Panc1 (cell line): ENCODE measurements at regions not wholly inside any gene's neighbourhood (a gene's known extent, or its start where the extent isn't known, plus 50 kb on each side); places are given as distances from the start of the nearest gene placed in this dataset.

ENCODE experiments used
- ATAC-seq: fragments of 200-7000 bp; cut with Tn5 transposase; 2 replicates; pipeline ENCODE4 v1.9.1; 2020; ENCODE audit warnings: mild to moderate bottlenecking, moderate library complexity
- BruUV-seq: library from RNA; stranded (reverse); fragments of 400-500 nt; replicated peaks from 2 replicates; lab custom pipeline; 2021; lab: Mats Ljungman, UMichigan
- CTCF ChIA-PET: fragments of 300-600 bp; sonication (Branson Sonifier 250); formaldehyde crosslinking; loops from one replicate; lab custom pipeline; 2022; ENCODE audit warnings: antibody characterized with exemption; lab: Charles Lee
- POLR2A ChIA-PET: fragments of 300-600 bp; sonication (Branson Sonifier 250); formaldehyde crosslinking; loops from one replicate; lab custom pipeline; 2022; ENCODE audit warnings: antibody characterized with exemption; lab: Charles Lee
- DNase-seq: peaks from one replicate; pipeline ENCODE4 v3.0.0-alpha.2; 2010; ENCODE audit warnings: low read depth, low spot score
- H3K27ac ChIP-seq: 2 replicates; pipeline ENCODE4 v1.5.1; 2011; ENCODE audit warnings: mild to moderate bottlenecking, low read length, inconsistent platforms
- H3K27me3 ChIP-seq: fragments of 200-500 bp; sonication (Bioruptor generic); 2 replicates; pipeline ENCODE4 v1.6.0; 2014; ENCODE audit warnings: low read length, inconsistent platforms; ENCODE audit not compliant: control insufficient read depth, insufficient read depth
- H3K36me3 ChIP-seq: fragments of 200-500 bp; sonication (Bioruptor generic); 2 replicates; pipeline ENCODE4 v1.5.1; 2014; ENCODE audit warnings: inconsistent platforms, mild to moderate bottlenecking, low read length, moderate library complexity; ENCODE audit not compliant: control insufficient read depth, insufficient read depth
- H3K4me1 ChIP-seq: 2 replicates; pipeline ENCODE4 v1.5.1; 2011; ENCODE audit warnings: inconsistent platforms, mild to moderate bottlenecking, low read length, moderate library complexity; ENCODE audit not compliant: control insufficient read depth, insufficient read depth
- H3K4me3 ChIP-seq, 2 experiments: 2 replicates each; pipeline ENCODE4 v1.5.1; 2011 to 2012; ENCODE audit warnings: low read depth in 2 of 2, low read length in 2 of 2, mild to moderate bottlenecking in 2 of 2, inconsistent platforms in 1 of 2, moderate library complexity in 1 of 2
- H3K9me3 ChIP-seq: fragments of 200-500 bp; sonication (Bioruptor generic); 2 replicates; pipeline ENCODE4 v1.5.1; 2014; ENCODE audit warnings: low read depth, mild to moderate bottlenecking, inconsistent platforms, low read length, moderate library complexity; ENCODE audit not compliant: control insufficient read depth, insufficient read depth
- POLR2AphosphoS5 ChIP-seq: IDR thresholded peaks from 2 replicates; pipeline ENCODE4 v1.6.1; 2012; ENCODE audit warnings: mild to moderate bottlenecking, low read depth, low read length, moderate library complexity
- SIN3A ChIP-seq: IDR thresholded peaks from 2 replicates; pipeline ENCODE4 v1.6.1; 2012; ENCODE audit warnings: low read depth, mild to moderate bottlenecking, low read length, moderate library complexity, borderline replicate concordance; ENCODE audit not compliant: insufficient read depth
- TCF7L2 ChIP-seq: IDR thresholded peaks from 2 replicates; pipeline ENCODE4 v1.6.1; 2011; ENCODE audit warnings: mild to moderate bottlenecking, low read depth, low read length, inconsistent platforms
- in situ Hi-C: cut with HindIII; loops from 2 replicates; pipeline ENCODE4 v1.10.0; 2016; ENCODE audit warnings: low sequenced_read_pairs, low pct_unique_long_range_greater_than_20kb
- intact Hi-C: fragments of 100-400 bp; cut with micrococcal nuclease; formaldehyde crosslinking; loops from one replicate; pipeline ENCODE4 v1.10.0; 2022; ENCODE audit not compliant: unreplicated experiment
- TF ChIP-seq, protein P1 (sequence below), 2 experiments: IDR thresholded peaks; 2 replicates each; pipeline ENCODE4 v1.6.1; 2011 to 2012; ENCODE audit warnings: low read depth in 2 of 2, control low read depth in 1 of 2, low read length in 1 of 2, mild to moderate bottlenecking in 1 of 2, moderate library complexity in 1 of 2; ENCODE audit not compliant: insufficient read depth in 1 of 2
- TF ChIP-seq, protein P2 (sequence below): fragments of 450-650 bp; IDR thresholded peaks from 2 replicates; pipeline ENCODE4 v1.5.1; 2017; ENCODE audit warnings: mild to moderate bottlenecking

DNA sequence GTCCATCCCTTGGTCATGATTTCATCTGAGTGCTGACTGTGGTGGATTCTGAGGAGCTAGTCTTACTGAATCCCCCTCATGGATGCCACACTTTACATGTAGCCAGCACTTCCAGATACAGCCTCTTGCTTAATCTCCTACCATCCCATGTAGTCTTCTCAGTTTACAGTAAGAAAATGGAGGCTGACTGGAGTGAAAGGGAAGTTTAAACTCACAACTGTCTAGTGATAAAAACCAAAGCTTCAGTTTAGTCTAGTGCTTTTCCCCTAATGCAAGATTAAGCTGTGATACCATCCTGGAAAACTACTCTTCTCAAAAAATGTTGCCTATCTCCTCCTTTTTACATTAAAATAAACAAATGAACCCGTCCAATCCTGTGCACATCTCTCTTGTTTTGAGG lies 146.8 kb upstream of the HES1 start:
- Histone ChIP-seq H3K27me3 (no peaks in the 10 kb centered on the region), H3K9me3 (no peaks in the 10 kb centered on the region), H3K4me3 (no peak overlapping the region), H3K27ac (no peak overlapping the region), H3K36me3 (no peaks in the 10 kb centered on the region), H3K4me1 (no peaks in the 10 kb centered on the region)
- CTCF ChIA-PET: no interaction called here
- in situ Hi-C loops: no loop called here
- intact Hi-C loops: no loop called here
- POLR2A ChIA-PET: no interaction called here
- no TSS peak for BruUV-seq
- TF ChIP-seq POLR2AphosphoS5 (no peak), SIN3A (no peak)
- TF ChIP-seq, protein P1, sequence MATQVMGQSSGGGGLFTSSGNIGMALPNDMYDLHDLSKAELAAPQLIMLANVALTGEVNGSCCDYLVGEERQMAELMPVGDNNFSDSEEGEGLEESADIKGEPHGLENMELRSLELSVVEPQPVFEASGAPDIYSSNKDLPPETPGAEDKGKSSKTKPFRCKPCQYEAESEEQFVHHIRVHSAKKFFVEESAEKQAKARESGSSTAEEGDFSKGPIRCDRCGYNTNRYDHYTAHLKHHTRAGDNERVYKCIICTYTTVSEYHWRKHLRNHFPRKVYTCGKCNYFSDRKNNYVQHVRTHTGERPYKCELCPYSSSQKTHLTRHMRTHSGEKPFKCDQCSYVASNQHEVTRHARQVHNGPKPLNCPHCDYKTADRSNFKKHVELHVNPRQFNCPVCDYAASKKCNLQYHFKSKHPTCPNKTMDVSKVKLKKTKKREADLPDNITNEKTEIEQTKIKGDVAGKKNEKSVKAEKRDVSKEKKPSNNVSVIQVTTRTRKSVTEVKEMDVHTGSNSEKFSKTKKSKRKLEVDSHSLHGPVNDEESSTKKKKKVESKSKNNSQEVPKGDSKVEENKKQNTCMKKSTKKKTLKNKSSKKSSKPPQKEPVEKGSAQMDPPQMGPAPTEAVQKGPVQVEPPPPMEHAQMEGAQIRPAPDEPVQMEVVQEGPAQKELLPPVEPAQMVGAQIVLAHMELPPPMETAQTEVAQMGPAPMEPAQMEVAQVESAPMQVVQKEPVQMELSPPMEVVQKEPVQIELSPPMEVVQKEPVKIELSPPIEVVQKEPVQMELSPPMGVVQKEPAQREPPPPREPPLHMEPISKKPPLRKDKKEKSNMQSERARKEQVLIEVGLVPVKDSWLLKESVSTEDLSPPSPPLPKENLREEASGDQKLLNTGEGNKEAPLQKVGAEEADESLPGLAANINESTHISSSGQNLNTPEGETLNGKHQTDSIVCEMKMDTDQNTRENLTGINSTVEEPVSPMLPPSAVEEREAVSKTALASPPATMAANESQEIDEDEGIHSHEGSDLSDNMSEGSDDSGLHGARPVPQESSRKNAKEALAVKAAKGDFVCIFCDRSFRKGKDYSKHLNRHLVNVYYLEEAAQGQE (IDR thresholded peaks at IDR 0.05; ENCODE audit: insufficient read depth in 1 of 2, low read depth in 2 of 2, low read length in 1 of 2): no peak
- TF ChIP-seq, protein P2, sequence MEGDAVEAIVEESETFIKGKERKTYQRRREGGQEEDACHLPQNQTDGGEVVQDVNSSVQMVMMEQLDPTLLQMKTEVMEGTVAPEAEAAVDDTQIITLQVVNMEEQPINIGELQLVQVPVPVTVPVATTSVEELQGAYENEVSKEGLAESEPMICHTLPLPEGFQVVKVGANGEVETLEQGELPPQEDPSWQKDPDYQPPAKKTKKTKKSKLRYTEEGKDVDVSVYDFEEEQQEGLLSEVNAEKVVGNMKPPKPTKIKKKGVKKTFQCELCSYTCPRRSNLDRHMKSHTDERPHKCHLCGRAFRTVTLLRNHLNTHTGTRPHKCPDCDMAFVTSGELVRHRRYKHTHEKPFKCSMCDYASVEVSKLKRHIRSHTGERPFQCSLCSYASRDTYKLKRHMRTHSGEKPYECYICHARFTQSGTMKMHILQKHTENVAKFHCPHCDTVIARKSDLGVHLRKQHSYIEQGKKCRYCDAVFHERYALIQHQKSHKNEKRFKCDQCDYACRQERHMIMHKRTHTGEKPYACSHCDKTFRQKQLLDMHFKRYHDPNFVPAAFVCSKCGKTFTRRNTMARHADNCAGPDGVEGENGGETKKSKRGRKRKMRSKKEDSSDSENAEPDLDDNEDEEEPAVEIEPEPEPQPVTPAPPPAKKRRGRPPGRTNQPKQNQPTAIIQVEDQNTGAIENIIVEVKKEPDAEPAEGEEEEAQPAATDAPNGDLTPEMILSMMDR: no peak
- ATAC-seq (no peak), DNase-seq (no peak)

DNA sequence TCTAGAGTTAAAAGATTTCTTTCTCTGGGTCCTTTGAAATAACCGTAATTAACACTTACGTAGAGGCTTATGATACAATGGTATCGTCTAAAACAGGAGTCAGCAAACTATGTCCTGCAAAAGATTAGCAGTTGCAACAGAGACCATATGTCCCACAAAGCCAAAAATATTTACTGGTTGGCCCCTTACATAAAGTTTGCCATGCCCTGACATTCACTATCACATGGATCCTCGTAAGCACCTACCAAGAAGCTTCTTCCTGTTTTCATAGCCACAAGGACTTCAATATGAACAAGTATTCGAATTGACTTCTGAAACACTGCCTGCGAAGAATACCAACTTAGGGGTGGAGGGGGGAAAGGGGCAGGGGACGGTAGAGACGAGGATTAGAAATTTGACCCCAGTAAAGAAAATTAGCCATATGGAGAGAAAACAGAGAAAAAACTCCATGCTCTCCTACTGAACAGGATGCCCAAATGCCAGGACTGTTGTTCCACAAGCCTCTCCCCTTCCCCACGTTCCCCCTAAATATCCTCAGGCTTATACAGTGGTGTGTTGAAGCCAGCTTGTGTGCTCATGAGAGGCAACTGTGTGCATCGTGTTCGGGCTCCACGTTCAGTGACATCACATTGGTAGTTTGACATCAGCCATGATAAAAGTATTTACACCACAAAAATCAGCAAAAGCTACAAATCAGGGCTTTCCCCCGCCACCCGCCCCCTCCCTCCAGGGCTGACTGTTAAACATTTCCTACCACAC lies 144.1 kb upstream of the HES1 start:
- ATAC-seq: no peak
- POLR2A ChIA-PET: no interaction called here
- H3K9me3 ChIP-seq: no peaks in the 10 kb centered on the region
- H3K4me1 ChIP-seq: 0 out of 2 replicates have a peak, but pooled peaks cover 2% of the 10 kb centered on the region
- TF ChIP-seq TCF7L2 (no peak), SIN3A (no peak), POLR2AphosphoS5 (no peak)
- TF ChIP-seq, protein P2: no peak
- TF ChIP-seq, protein P1 (IDR thresholded peaks at IDR 0.05; ENCODE audit: insufficient read depth in 1 of 2, low read depth in 2 of 2, low read length in 1 of 2): no peak
- DNase-seq: no peak
- no peaks in the 10 kb centered on the region for H3K27me3 ChIP-seq
- no peak overlapping the region for H3K27ac ChIP-seq
- BruUV-seq: no TSS peak
- in situ Hi-C loops: no loop called here
- no peak overlapping the region for H3K4me3 ChIP-seq
- H3K36me3 ChIP-seq: no peaks in the 10 kb centered on the region
- intact Hi-C loops: no loop called here
- CTCF ChIA-PET: no interaction called here
